Inflammatory macrophage treated with lipopolysaccharide for 4 hours (primary cell): ENCODE measurements at regions not wholly inside any gene's neighbourhood (a gene's known extent, or its start where the extent isn't known, plus 50 kb on each side); places are given as distances from the start of the nearest gene placed in this dataset.
"Not testable (repeated sequence)": the region's sequence is repeated elsewhere in the genome, so short reads cannot be mapped to it uniquely, and the experiment has no call there.

ENCODE experiments used
- DNase-seq: peaks from one replicate; pipeline ENCODE4 v3.0.0-alpha.2; 2020

DNA sequence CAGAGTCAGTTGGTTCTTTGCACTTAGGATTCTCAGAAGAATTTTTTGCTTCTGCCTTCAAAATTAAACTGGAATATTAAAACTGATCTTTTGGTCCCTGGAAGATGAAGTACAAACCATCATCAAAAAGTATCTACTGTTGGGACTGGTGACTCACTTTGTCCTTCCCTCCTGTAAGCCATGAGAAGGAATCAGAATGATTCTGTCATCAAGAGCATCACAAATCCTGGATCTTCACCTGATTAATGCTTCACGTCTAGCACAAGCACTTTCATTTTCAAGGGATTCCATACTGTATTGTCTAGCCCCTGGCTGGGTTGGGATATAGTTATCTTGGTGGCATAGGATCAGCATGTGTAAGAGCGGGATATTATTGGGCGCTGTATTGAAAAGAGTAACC is 69.3 kb upstream of the CYP1B1 start:
- no peak for DNase-seq

DNA sequence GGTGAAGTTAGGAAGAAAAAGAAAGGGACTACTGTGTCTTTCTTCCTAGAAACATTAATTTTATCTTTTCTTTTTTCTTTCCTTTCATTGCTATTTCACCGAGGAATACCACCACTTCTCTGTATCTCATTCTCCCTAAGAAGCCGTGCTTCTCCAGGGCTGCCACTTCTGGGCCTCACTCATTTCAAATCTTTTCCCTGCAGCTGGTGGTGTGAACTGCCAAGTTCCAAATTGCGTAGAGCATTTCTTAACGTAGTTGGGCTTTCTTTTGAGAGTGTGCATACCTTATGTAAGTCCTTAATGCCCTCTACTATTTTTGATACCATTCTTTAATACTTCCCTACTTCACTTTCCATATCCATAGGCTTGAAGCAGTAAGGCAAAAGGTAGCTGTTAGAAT is 66.7 kb upstream of the CYP1B1 start:
- no peak for DNase-seq

DNA sequence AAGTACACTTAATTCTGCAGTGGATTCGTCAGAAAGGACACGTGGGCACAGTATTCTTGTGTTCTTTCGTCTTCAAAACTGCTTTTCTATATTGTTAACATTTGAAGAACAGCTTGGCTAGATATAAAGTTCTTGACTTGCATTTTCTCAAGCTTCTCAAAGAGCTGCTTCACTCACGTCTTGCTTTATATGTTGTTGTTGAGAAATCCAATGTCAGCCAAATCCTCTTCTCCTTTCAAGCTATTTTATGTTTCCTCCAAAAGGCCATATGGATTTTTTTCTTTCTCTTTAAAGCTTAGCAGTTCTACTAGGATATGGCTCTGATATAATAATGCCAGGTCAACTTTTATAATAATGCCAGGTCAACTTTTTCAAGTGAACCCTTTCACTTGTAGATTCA is 65.5 kb upstream of the CYP1B1 start:
- DNase-seq = peak; percentile 53

DNA sequence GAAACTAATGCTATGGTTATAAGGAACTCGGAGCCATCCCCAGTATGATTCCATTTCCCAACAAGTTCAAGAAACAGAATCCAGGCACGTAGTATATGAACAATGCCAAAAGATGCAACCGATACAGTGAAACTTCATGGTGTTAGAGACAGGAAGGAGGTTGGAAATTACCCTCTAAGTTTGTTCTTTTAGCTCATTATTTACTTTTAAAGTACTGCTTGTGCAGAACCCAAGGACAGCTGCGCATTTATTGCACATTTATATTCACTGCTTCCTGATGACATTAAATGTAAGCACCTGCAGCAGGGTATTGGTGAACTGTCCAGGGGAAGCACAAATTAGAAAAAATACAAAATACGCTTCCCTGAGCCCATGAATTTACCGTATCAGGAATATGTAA is 63.0 kb upstream of the CYP1B1 start:
- DNase-seq = no peak

DNA sequence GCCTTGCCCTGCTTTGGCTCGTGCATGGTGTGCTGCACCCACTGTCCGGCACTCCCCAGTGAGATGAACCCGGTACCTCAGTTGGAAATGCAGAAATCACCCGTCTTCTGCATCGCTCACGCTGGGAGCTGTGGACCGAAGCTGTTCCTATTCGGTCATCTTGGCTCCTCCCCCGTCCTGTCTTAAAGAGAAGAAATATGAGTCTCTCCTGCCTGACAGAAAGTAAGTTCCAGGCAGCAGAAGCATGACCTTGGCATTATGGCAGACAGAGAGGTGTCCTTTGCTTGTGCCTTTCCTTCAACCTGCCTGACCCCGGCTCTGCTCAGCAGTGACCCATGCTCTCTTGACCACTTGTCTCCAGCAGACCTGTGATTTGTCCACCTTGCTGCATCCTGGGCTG is 62.5 kb upstream of the CYP1B1 start:
- no peak for DNase-seq

DNA sequence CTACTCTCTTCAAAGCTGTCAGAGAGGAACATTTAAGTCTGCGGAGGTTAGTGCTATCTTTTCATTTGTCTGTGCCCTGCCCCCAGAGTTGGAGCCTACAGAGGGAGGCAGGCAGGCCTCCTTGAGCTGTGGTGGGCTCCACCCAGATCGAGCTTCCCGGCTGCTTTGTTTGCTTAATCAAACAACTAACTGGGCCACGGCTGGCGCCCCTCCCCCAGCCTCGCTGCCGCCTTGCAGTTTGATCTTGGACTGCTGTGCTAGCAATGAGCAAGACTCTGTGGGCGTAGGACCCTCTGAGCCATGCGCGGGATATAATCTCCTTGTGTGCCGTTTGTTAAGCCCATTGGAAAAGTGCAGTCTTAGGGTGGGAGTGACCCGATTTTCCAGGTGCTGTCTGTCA is 62.0 kb upstream of the CYP1B1 start:
- not testable (repeated sequence) for DNase-seq

DNA sequence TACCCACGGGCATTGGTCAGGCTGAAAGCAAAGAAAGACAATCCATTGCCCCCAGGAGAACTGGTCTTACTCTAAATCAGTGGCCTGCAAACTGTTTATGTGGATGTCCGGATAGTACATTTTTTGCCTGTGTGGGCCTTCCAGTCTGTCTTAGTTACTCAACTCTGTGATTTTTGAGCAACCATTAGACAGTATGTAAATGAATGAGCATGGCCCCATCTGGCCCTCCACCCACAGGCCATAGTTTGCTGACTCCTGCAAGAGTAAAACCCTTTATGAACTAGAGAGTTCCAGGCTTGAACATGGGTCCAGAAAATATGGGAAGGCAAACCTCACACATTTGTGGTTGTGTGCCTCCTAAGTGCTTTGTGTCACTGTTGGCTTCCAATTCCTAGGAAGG is 55.7 kb upstream of the CYP1B1 start:
- peak; percentile 97 for DNase-seq

DNA sequence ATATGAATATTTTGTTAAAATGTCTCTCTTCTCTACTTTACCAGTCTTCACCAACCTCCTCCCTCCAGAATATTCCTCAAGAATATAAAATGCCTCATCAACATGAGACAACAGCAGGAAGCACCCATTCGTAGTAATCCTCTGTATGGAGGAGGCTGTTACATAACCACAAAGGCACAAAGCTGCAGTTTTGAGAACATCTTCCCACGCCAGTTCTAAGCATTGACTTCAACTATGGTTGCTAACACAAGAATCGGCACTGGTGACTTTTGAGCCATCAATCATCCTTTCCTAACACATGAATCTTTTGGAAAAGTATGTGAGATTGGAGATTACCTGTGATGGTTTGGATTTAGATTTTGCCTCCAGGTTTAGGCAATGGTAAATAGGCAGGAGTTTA is 54.9 kb upstream of the CYP1B1 start:
- peak; percentile 97 for DNase-seq

DNA sequence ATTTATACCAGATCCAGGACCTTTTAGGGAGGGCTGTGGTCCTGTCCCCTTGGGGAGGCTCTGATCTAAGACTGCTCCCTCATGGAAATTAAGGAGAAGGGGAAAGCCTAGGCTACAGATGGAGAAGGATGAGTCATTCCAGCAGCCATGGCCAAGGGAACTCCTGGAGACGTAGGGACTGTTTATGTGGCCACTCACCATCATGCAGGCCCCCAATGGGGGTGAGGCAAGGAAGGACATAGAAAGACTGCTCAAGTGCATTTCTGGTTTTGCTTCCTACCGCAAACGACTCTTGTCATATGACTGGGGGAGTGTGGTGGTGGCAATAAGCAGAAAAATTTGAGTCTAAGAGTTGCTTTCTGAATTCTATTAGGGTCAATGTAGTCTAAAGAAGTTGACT is 54.0 kb upstream of the CYP1B1 start:
- peak; percentile 95 for DNase-seq

DNA sequence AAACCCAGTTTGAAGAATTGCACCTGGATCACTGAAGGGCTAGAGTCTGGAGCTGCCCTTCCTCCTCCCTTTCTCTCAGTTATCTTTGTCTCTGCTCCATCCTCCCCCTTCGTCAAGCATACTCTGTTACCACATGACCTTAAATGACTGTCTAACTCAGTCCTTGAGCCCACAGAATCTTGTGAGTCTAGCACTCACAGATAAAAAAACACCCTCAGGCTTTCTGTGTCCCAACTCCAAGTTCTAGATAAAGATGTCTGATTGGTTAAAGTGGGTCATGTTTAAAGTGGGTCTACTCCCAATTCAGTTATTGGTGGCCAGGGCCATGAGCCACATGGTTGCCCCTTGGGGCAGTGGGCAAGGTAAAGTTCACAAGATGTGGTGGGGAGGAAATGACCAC is 53.5 kb upstream of the CYP1B1 start:
- DNase-seq = peak; percentile 85

DNA sequence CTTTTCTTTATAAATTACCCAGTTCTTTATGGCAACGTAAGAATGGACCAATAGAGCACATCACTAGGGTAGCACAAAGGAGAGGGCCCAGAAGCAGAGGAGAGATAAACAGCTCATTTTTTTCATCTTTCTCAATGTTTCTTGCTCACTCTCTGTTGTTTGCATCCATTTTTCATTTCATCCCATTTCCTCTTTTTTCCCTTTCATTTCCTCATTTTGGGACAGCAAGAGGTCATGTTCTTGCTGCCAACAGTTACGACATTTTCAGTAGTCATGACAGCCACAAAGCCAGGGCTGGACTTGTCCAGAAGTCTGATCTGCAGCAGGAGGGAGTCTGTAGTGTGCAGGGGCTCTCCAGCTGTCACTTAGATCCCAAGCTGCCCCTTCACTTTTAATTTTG is 52.7 kb upstream of the CYP1B1 start:
- DNase-seq = peak; percentile 98

DNA sequence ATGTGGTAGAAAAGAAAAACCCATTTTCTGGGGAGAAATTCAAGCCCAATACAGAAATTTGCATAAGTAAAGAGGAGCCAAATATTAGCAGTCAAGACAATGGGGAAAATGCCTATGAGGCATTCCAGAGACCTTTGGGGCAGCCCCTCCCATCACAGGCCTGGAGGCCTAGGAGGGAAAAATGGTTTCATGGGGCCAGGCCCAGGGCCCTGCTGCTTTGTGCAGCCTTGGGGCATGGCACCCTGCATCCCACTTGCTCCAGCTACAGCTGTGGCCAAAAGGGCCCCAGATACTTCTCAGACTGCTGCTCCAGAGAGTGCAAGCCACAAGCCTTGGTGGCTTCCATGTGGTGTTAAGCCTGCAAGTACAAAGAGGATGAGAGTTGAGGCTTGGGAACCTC is 51.3 kb upstream of the CYP1B1 start:
- DNase-seq = no peak

DNA sequence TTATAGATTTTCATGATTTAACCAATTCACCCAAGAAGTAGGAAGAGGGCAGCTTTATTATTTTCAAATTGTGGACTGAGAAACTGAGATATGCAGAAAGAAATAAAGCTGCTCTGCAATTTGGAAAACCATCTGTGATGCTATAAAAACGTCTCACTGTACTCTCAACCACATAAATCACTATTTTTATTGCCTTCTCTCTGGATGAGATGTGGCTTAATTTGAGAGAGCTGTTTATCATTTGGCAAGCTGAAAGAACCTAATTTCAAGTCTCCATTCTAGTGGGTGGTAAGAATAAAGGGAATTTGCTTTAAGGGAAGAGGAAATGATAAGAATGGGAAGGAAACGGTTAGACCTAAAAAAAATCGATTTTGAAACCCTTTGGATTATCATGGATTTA is 49.9 kb upstream of the CYP1B1 start:
- no peak for DNase-seq
